A673 (cell line): ENCODE measurements at regions not wholly inside any gene's neighbourhood (a gene's known extent, or its start where the extent isn't known, plus 50 kb on each side); places are given as distances from the start of the nearest gene placed in this dataset.

Experiments used
- BruUV-seq: library from RNA; stranded (reverse); fragments of 400-500 nt; replicated peaks from 2 replicates; lab custom pipeline; 2021; lab: Mats Ljungman, UMichigan
- CTCF ChIA-PET: fragments of 300-600 bp; sonication (Branson Sonifier 250); formaldehyde crosslinking; loops from one replicate; lab custom pipeline; 2022; ENCODE audit warnings: antibody characterized with exemption; lab: Charles Lee
- POLR2A ChIA-PET: fragments of 300-600 bp; sonication (Branson Sonifier 250); formaldehyde crosslinking; loops from one replicate; lab custom pipeline; 2022; ENCODE audit warnings: antibody characterized with exemption; ENCODE audit not compliant: low non-redundant PET; lab: Charles Lee
- DNase-seq: peaks from one replicate; pipeline ENCODE4 v3.0.0-alpha.2; 2015; ENCODE audit warnings: low spot score
- H3K27ac ChIP-seq: fragments of 200-600 bp; sonication (generic); 2 replicates; pipeline ENCODE4 v1.5.1; 2016; ENCODE audit warnings: mixed run types, low read depth, mild to moderate bottlenecking, mixed read lengths, antibody characterized with exemption, low read length; ENCODE audit not compliant: poor library complexity, severe bottlenecking
- H3K27me3 ChIP-seq: fragments of 200-600 bp; sonication (generic); replicated peaks from 2 replicates; pipeline ENCODE4 v1.6.1; 2017; ENCODE audit warnings: mixed run types, low read depth, mild to moderate bottlenecking, mixed read lengths, antibody characterized with exemption, low read length; ENCODE audit not compliant: insufficient read depth, poor library complexity
- H3K36me3 ChIP-seq: fragments of 200-600 bp; sonication (generic); 2 replicates; pipeline ENCODE4 v1.6.1; 2016; ENCODE audit warnings: mixed run types, mild to moderate bottlenecking, mixed read lengths, antibody characterized with exemption, low read length; ENCODE audit not compliant: insufficient read depth, poor library complexity, severe bottlenecking
- H3K4me1 ChIP-seq: fragments of 200-600 bp; sonication (generic); 2 replicates; pipeline ENCODE4 v1.6.1; 2017; ENCODE audit warnings: mixed run types, mild to moderate bottlenecking, mixed read lengths, antibody characterized with exemption, low read length; ENCODE audit not compliant: insufficient read depth, poor library complexity, severe bottlenecking
- H3K4me3 ChIP-seq: fragments of 200-600 bp; sonication (generic); 2 replicates; pipeline ENCODE4 v1.5.1; 2016; ENCODE audit warnings: low read depth, mixed run types, mild to moderate bottlenecking, mixed read lengths, low read length; ENCODE audit not compliant: poor library complexity, severe bottlenecking
- H3K9me3 ChIP-seq: fragments of 200-600 bp; sonication (generic); 2 replicates; pipeline ENCODE4 v1.6.1; 2016; ENCODE audit warnings: mixed run types, low read depth, mild to moderate bottlenecking, mixed read lengths, antibody characterized with exemption, low read length; ENCODE audit not compliant: poor library complexity, severe bottlenecking
- CTCF ChIP-seq: fragments of 300-800, 200-600 bp; sonication (generic); conservative IDR thresholded peaks from 2 replicates; pipeline ENCODE4 v1.5.1; 2017; ENCODE audit warnings: low read depth, mild to moderate bottlenecking, antibody characterized with exemption, low read length, moderate library complexity, mixed read lengths
- EZH2 ChIP-seq: fragments of 200-600 bp; sonication (generic); IDR thresholded peaks from 2 replicates; pipeline ENCODE4 v1.6.1; 2017; ENCODE audit warnings: borderline replicate concordance, low read depth, mild to moderate bottlenecking, mixed read lengths, antibody characterized with exemption, low read length; ENCODE audit not compliant: poor library complexity, severe bottlenecking
- intact Hi-C: fragments of 100-400 bp; cut with micrococcal nuclease; formaldehyde crosslinking; loops from one replicate; pipeline ENCODE4 v1.10.0; 2022; ENCODE audit not compliant: unreplicated experiment

- intact Hi-C loops: no loop called here
- CTCF ChIA-PET: interaction anchor here (0.6 kb wide), 1 partner anchor 347 kb away, joined by 3 read pairs; no protein-coding TSS in a partner anchor
- H3K27me3 ChIP-seq: peaks cover 19% of the 10 kb centered on the region
- H3K36me3 ChIP-seq: no peaks in the 10 kb centered on the region
- no TSS peak for BruUV-seq
- no peaks in the 10 kb centered on the region for H3K4me1 ChIP-seq
- no peak for TF ChIP-seq EZH2
- TF ChIP-seq CTCF: no peak
- DNase-seq: no peak
- POLR2A ChIA-PET: no interaction called here
- no peak overlapping the region for H3K27ac ChIP-seq
- H3K9me3 ChIP-seq: no peaks in the 10 kb centered on the region
- no peak overlapping the region for H3K4me3 ChIP-seq
Measured at GRCh38 chr6:132934496-132934895, 120.1 kb downstream of the RPS12 start.

- H3K9me3 ChIP-seq: no peaks in the 10 kb centered on the region
- no peak for DNase-seq
- no peaks in the 10 kb centered on the region for H3K36me3 ChIP-seq
- H3K27me3 ChIP-seq: peaks cover 4% of the 10 kb centered on the region
- H3K27ac ChIP-seq: no peak overlapping the region
- TF ChIP-seq EZH2 (no peak), CTCF (no peak)
- H3K4me1 ChIP-seq: no peaks in the 10 kb centered on the region
- BruUV-seq: no TSS peak
- ChIA-PET POLR2A (no interaction called here), CTCF (no interaction called here)
- no peak overlapping the region for H3K4me3 ChIP-seq
- intact Hi-C loops: no loop called here
Measured at GRCh38 chr6:132936646-132937045, 122.3 kb downstream of the RPS12 start.

- CTCF ChIA-PET: interaction anchor here (0.6 to 1.4 kb wide), 3 partner anchors 291 to 614 kb away, joined by 3 to 6 read pairs (median 3); no protein-coding TSS in a partner anchor
- peak; percentile 63 for DNase-seq
- Histone ChIP-seq H3K9me3 (no peaks in the 10 kb centered on the region), H3K36me3 (no peaks in the 10 kb centered on the region), H3K27ac (no peak overlapping the region), H3K4me1 (no peaks in the 10 kb centered on the region), H3K27me3 (no peaks in the 10 kb centered on the region), H3K4me3 (no peak overlapping the region)
- POLR2A ChIA-PET: no interaction called here
- TF ChIP-seq CTCF: peak; percentile 82
- TF ChIP-seq EZH2: no peak
- intact Hi-C loops: no loop called here
- BruUV-seq: no TSS peak
Measured at GRCh38 chr6:132937466-132937906, 123.1 kb downstream of the RPS12 start.
